DMS53 (cell line): ENCODE measurements at regions not wholly inside any gene's neighbourhood (a gene's known extent, or its start where the extent isn't known, plus 50 kb on each side); places are given as distances from the start of the nearest gene placed in this dataset.
A peak's percentile ranks its signal among the peaks of the same experiment; 100 is the strongest.

Experiments
- DNase-seq: peaks from one replicate; lab custom pipeline; 2025; lab: John Stamatoyannopoulos, UW

DNA sequence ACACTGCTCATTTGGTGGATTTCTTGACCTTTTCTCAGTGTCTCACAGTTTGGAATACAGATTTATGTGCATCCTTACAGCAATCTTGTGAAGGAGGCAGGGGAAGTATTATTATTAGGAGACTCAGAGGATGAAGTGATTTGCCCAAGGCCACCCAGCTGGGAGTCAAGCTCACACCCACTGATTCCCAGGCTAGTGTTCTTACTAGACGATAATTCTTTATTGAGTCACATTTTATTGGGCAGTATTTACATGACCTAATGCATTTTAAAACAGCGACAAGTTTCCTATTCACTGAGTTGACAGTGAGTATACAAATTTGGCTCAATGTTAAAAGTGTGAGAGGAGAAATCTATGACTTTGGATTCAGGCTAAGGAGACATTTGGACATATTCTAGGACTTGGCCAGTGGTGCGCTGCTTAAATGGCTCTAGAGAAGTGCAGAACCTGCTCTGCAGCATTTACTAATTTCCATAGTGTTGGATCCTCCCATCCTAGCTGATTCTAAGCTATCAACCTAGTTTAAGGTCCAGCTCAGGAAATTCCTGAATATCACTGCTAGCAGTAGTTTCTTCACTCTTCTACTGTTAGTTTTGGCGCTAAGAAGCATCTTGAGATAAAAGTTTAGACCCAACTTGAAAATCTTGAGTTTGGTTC lies 199.3 kb downstream of the MTX2 start:
- no peak for DNase-seq

DNA sequence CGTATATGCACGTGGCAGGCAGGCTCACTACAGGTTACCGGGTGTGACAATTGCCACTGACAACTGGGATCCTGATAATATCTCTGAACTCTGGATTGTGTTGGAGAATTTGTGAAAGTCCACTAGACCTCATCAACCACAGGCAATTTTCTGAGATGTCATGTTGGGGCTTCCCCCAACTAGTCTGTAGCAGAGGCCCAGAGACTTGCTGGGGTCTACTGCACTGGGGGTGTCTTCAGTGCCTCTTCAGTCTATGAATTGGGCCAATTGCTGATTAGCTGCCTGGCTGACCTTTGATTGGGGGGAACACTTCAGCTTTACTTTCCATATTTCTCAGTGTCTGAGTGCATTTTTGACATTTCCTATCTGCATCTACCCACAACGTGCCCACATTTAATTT lies 201.5 kb downstream of the MTX2 start:
- no peak for DNase-seq

DNA sequence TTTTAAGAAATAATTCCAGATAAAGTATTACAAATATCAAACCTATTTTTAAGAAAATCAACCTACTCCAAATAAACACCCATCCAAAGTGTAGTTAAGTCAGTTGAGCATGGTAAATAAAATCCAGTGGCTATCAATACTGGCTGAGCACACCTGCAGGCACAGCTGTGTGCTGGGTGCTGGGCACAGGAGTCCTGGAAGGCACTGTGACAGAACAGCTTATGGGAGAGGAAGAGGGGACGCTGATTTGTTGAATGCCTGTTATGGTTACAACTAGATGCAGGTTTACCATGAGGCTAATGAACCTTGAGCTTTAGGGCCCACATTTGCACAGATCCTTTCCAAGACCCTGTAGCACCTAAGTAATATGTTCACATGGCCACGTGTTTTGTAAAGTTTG lies 202.7 kb downstream of the MTX2 start:
- no peak for DNase-seq

DNA sequence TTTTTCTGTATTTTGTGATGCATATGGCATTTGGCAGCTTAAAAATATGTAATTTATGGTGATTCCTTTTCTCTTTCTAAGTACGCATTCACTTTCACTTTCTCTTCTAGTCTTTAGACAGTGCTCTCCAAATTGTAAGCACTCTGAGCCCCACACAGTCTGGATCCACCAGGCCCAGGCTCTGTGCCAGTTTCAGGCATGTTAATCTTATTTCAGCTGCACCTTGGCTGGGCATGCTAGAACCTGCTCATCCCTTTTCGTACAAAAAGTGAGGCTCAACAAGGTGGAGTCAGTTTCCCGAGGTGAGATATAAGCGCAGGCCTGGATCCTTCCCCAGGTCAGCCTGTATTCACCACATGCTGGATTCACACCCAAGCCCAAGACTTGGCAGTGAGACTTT lies 203.9 kb downstream of the MTX2 start:
- DNase-seq, result peak; percentile 71

DNA sequence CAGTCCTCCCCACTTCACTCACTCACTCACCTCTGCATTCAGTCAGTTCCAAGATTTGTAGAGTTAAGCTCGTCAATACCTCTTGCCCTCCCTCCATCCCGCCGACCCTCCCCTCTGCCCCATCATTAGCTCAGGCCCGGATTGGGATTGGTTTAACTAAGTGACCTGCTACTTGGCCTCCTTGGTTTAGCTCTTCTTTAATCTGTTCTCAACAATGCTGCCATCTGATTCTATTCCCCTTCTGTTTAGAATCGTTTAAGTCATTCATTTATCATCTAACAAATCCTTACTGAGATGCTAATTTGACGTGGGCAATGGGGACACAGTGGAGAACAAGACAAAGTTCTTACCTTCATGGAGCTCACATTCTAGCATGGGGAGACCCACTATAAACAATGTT lies 204.6 kb downstream of the MTX2 start:
- no peak for DNase-seq

DNA sequence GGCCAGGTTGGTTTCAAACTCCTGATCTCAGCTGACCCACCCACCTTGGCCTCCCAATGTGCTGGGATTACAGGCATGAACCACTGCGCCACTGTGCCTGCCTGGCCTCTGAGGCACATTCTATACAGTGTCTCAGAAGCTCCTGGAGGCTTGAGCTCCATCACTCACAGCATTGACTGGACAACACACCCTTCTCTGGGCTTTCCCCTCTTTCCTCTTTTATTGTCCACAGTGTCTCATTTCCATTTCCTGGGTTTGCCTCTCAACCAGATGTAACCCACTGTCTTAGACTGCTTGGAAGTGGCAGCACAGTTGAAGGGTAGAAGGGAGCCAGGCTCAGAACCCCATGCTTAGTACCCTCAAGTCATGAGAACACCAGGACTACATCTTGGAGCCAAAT lies 208.1 kb downstream of the MTX2 start:
- no peak for DNase-seq

DNA sequence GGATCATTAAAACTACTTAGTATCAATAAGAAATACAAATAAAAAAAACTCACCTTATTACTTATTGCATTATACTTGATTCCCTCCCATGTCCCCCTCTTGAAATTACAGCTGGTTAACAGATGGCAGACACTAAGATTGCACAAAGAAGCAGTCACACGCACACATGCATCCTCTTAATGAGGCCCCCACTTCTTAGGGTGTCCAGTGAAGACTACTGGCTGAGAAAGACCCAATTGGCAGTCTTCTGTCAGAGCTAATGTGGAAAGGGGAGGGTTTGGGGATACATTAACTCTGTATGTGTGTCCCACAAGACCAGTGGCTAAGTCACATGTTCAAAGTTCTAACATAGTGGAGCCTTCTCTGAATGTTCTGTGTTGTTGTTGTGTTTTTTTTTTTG lies 210.7 kb downstream of the MTX2 start:
- no peak for DNase-seq

DNA sequence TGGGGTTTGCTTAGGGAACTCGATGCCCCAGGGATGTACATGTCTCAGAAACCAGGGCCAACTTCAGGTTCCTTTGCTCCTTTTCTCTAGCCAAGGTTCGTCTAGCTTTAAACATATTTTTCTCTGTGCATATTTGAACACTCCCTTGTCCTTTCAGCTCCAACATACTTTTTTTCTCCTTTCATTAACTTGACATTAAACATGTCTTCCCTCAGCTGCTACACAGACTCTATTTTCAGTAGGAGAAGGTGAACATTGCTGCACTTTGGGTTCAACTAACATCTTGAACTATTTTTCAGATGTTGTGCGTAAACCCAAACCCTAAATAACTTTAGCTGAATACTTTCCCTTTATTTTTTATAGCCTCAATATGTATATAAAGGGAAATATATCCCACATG lies 212.9 kb downstream of the MTX2 start:
- DNase-seq, result no peak

DNA sequence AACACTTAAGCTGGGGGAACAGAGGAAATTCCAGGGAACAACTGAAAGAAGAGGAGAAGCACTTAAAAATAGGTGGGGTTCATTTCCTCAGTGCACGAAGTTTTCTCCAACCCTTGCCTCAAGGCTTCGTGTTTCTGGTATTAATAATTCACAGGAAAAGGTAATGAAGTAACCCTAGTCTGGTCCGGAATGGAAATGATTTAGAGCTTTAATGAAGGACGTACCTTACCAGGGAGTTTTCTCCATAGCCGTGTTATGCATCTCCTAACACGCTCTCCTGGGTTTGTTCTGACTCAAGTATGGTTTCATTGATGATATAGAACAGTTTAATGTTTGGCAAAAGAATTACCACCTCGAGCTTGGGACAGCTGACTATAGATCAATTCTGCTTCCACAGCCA lies 214.2 kb downstream of the MTX2 start:
- no peak for DNase-seq

DNA sequence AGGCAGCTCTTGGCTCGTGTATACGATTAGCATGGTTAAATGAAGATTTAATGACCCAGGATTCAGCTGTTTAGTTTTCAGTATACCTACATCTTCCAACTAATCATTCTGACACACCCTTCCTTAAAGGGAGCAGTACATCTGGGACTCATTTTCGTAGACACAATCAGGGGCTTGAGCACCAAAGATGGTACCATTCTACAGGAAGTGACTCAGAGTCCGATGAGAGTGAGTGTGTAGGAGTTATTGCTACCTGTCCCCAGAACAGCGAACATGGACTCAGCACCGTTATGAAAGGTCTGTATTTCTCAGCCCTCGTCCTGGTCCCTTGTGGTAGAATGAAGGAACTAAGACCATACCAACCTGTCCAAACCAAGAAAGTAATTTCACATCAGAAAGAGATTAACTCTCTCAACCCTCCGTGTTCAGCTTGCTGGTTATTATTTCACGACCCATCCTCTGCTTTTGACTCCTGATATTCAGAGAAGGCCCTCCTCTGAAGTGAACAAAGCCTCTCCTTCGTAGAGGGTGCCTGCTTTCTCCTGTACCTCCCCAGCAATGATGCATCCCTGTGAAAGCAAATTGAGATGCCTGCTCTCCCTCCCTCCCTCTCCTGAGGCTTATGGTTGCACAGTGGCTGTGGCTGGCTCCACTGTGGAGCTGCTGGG lies 214.8 kb downstream of the MTX2 start:
- no peak for DNase-seq

DNA sequence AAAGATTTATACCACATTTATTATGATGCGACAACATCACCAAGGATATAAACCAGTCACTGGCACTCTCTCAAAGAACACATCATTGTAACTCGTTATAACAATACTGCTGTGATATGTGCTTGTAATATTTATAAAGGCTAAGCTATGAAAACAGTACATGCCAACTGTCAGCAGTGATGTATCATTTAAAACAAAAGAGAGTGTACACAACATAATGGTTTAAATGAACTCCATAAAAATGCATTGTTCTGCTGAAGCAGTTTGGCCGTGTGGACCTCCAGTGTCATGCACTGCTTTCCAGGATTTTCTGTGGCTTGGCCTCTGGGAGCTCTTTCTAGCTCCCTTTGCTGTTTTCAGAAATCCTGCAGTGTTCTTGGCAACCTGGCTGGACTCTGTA lies 215.6 kb downstream of the MTX2 start:
- DNase-seq, result no peak

DNA sequence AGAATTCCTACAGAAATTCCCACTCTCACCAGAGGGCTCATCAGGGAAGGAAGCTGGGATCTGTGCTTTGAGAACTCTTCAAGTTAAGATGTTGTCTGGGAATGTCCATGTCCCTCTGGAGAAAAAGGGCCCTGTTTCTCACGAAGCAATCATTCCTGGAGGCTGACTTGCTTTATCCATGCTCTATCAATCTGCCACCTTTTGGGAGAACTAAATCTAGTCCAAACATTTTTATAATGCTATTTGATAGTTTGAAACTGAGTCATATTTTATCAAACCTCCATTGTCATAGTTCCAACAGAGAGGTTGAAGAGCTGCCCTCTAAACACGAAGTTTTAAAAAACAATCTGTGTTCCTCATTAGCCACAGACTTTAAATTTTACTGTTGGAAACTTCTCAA lies 219.2 kb downstream of the MTX2 start:
- no peak for DNase-seq

DNA sequence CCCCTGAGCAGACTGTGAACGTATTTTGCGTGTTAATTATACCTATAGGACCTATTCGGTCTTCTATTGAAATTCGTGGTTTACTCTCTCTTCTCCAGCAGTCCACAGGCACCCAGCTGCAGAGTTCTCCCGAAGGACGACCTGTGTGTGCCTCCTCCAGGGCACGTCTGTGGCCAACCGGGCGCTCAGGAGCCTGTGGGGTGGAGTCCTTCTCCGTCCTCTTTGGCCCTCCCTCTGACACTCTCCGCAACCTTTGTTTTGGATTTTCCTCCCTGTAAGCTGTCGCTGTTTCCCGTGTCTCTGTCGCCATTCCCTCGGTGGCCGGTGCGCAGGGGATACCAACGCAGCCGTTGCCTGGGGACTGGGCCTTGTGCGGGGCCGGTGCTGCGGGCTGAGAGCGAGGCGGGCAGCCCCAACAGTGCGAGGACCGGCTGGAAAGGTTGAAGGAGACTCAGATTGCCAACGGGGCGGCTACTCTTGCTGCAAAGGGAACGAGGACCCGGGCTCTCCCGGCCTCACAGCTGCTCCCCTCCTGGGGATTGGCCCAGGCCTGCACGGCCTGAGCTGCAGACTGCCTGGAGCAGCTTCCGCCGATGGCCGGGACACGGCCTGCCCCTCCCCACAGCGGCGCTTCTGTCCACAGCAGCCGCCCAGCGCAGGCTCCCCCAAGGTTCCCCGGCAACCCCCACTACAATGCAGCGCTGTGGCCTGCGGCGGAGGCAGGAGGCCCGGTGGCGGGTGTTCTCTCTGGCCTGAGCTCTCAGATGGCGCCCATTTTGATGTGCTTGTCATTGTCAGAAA lies 221.0 kb downstream of the MTX2 start:
- no peak for DNase-seq

DNA sequence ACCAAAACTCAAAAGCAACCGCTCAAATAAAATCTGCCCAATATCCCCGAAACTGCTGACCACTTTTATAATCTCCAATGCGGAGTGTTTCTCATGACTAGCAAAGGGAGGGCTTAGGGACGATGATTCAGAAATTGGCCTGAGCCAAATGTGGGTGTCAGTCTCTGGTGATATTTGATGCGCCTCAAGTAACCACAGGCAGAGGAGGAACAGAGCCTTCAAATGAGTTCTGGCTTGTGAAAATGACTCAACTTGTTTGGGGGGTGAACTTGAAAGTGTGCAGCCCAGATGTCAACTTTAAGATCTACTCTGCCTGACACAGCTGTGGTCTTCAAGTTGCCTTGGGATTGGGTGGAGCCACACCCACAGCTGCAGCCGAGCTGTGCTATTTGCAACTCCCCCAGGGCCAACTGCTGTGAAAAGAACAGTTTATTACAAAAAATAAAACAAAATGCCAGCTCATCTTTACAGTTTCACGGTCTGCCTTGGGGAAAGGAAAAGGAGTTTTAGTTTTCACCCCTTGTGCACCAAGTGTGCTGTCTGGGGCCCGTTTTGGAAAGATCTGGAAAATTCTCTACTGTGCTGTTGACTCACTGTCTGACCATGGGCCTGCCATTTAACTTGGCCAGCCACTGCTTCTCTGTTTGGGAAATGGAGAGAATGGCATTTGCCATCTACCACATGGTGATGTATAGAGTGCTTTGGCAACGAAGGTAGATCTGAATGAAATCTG lies 222.1 kb downstream of the MTX2 start:
- no peak for DNase-seq

DNA sequence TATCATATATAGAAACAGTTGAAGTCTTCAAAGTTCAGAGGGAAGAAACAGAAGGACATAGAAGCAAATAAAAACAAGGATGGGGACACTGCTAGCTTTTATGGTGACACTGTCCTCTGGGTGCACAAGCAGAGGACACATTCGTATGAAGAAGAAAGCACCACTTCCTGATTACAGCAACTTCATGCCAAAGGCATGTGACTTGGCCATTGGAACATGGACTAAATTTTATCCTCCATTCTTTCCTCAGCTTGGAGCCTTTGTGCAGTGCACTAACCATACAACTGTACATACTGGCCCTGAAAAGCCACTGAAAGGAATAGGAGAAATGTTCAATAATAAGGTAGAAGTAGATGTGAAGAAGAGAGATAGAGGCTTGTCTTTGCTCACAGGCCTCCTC lies 223.3 kb downstream of the MTX2 start:
- DNase-seq, result no peak

DNA sequence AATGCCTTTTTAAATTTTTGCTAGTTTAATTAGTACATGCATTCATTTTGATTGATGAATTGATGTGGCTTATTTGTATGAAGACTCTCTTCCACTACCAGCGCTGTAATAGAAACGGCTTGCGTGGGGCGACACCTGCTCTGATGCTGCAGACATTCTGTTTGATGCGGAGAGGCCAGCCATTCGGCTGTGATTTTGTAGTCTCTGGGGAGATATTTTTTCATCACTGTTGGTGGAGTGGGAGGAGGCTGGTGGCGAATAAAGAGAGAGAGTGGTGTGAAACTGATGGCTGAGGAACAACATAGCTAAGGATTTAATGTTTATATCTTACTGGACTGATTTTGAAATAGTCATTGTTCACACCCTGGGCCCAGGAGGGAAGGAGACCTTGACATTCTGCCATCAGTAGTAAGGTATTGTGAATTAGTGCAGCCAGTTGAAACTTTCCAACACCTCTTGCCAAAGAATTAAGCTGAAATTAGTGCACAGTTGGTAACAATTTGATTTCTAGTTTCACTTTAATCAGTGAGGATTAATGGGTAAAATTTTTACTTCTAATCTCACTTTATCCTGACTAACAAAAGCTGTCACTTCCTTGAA lies 224.1 kb downstream of the MTX2 start:
- DNase-seq, result no peak

DNA sequence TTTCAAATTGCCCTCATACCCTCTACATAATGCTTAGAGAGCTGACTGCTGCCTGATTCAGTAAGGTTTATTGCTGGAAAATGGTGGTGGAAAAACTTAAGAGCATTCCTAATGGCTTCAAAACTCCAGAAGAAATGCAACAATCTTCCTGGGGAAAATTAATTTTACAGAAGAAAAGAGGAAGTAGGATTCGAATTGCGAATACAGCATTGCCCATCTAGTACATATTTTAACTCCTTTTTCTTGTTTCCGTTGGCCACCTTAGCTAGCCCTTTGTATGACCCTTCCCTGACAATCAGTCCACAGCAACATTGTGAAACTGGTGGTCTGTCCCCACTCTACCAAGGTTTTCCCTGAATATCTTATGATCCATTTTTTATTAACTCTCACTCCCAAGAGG lies 224.7 kb downstream of the MTX2 start:
- no peak for DNase-seq

DNA sequence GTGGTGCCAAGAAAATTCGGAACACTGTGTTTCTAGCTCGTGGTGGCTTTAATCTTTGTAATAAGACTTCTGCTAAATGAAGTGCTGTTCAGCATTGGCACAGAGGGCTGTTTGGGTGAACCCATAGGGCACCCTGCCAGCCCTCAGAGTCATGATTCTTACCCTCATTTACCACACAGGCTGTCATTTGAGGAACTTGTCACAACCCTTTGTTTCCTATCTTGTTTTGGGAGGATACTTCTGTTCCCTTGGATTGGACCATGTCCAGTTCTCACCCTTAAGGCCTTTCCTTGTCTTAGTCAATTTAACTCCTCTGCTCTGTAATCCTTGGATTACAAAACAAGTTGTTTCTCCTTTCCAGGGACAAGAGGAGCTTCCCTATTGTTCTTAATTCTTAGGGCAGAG lies 225.7 kb downstream of the MTX2 start:
- no peak for DNase-seq

DNA sequence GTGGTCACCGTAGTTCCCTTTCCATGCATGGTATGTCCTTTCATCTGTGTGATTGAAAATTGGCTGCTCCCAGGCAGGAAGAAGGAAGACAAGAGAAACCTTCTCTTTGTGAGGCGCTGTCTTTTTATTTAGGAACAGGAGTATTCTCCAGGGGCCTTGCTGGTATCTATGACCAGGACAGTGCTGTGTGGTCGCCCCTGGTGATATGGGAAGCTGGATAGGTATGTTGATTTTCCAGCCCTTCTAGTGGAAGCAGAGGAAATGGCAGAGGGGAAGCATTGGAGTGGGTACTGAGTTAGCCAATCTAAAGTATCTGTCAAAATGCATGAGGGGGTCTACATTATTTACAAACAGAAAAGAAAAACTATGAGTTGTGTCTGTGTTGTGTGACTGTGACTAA lies 226.6 kb downstream of the MTX2 start:
- no peak for DNase-seq

DNA sequence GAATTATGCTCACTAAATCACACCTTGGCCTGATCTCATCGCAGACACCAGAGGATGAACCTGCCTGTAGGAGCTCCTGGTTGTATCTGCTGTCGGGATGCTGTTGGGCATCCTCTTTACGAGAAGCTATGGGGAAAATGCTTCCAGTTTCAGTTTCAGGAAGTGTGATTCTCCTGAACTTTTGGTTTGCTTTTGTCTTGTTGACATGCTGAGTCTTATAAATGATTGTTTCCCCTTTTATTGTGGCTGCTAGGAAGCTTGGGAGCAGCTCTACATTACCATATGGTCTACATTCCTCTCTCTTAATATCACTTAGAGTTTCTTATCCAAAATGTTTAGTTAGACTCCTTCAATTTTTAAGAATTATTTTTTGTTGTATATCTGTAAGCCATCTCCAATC lies 227.5 kb downstream of the MTX2 start:
- DNase-seq, result no peak

DNA sequence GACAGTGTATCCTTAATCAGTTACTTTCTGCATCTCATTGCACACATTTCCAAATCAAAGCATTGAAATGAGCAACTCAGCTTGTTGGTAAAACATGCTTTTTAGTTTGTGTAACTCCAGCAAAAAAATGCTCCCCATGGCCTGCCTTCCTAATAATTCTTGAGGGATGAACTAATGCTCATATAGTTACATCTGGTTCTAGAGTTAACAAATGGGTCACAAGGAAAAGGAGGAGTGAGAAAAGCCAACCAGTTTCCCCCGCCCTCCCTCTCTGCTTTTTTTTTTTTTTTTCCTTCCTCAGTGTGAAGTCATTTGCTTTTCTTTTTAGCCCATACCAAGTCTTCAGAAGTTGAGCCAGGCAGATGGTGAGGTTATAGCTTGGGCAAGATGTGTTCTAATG lies 231.7 kb downstream of the MTX2 start:
- no peak for DNase-seq

DNA sequence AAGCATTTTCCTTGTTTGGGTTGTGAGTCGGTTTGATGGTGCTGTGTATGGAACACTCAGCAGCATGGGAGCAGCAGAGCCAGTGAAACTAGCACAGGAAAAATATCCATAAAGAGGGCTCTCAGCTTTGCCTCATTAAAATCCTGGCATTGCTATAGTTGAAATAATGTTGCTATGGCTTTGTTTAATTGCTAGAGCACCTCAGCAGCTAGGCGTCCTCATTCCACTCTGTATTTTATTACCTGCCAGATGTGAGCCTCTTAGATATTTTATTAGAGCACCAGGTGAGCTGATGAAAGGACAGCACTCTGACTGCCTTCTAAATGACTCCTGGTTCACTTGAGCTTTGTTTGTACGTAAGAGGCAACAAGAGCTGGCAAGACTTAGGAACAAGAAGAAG lies 232.4 kb downstream of the MTX2 start:
- DNase-seq, result peak; percentile 27
